Fibroblast of lung (primary cell): ENCODE measurements at regions not wholly inside any gene's neighbourhood (a gene's known extent, or its start where the extent isn't known, plus 50 kb on each side); places are given as distances from the start of the nearest gene placed in this dataset.
A peak's percentile ranks its signal among the peaks of the same experiment; 100 is the strongest.

Source experiments
- DNase-seq, 2 donors: peaks; one replicate each; pipeline versions ENCODE4 v3.0.0 to v3.0.0-alpha.2; 2010; ENCODE audit warnings: low read depth in 2 of 2
- H2AFZ ChIP-seq: 2 replicates; pipeline ENCODE4 v1.5.1; 2012; ENCODE audit warnings: low read length, control low read depth, inconsistent platforms
- H3K27ac ChIP-seq: 2 replicates; pipeline ENCODE4 v1.5.1; 2011; ENCODE audit warnings: low read length, control low read depth; ENCODE audit not compliant: insufficient read depth
- H3K27me3 ChIP-seq: 2 replicates; pipeline ENCODE4 v1.5.1; 2011; ENCODE audit warnings: mild to moderate bottlenecking, low read length; ENCODE audit not compliant: control insufficient read depth, insufficient read depth
- H3K36me3 ChIP-seq: 2 replicates; pipeline ENCODE4 v1.5.1; 2011; ENCODE audit warnings: low read length; ENCODE audit not compliant: control insufficient read depth, insufficient read depth
- H3K4me1 ChIP-seq: 2 replicates; pipeline ENCODE4 v1.5.1; 2011; ENCODE audit warnings: low read length; ENCODE audit not compliant: control insufficient read depth, insufficient read depth; ENCODE audit errors: extremely low read depth
- H3K4me2 ChIP-seq: 2 replicates; pipeline ENCODE4 v1.5.1; 2011; ENCODE audit warnings: low read length, control low read depth; ENCODE audit not compliant: insufficient read depth; ENCODE audit errors: extremely low read depth
- H3K4me3 ChIP-seq, 4 experiments: fragments of 200-600 bp in 1 of 4; sonication (generic) in 1 of 4; replicated peaks in 1 of 4; 2 replicates each; pipeline ENCODE4 v1.5.1; 2011 to 2016; ENCODE audit warnings: low read length in 4 of 4, low read depth in 3 of 4, mild to moderate bottlenecking in 3 of 4, control low read depth in 2 of 4, inconsistent platforms in 1 of 4, mixed read lengths in 1 of 4; ENCODE audit not compliant: insufficient read depth in 1 of 4; ENCODE audit errors: control extremely low read depth in 1 of 4
- H3K79me2 ChIP-seq: 2 replicates; pipeline ENCODE4 v1.5.1; 2012; ENCODE audit warnings: mild to moderate bottlenecking, low read length, inconsistent platforms; ENCODE audit not compliant: control insufficient read depth, insufficient read depth
- H3K9ac ChIP-seq: 2 replicates; pipeline ENCODE4 v1.5.1; 2011; ENCODE audit warnings: mild to moderate bottlenecking, low read length, control low read depth; ENCODE audit not compliant: insufficient read depth
- H3K9me3 ChIP-seq: 2 replicates; pipeline ENCODE4 v1.5.1; 2012; ENCODE audit warnings: low read depth, low read length; ENCODE audit not compliant: control insufficient read depth, insufficient read depth
- H4K20me1 ChIP-seq: 2 replicates; pipeline ENCODE4 v1.5.1; 2011; ENCODE audit warnings: low read length; ENCODE audit not compliant: control insufficient read depth, insufficient read depth; ENCODE audit errors: extremely low read depth
- CTCF ChIP-seq, 2 donors: IDR thresholded peaks in 1 of 2; conservative IDR thresholded peaks in 1 of 2; 1 replicate in 1 of 2; 2 replicates in 1 of 2; pipeline ENCODE4 v1.5.1; 2011 to 2012; ENCODE audit warnings: low read length in 2 of 2, control low read depth in 1 of 2, inconsistent platforms in 1 of 2, low read depth in 1 of 2, mild to moderate bottlenecking in 1 of 2
- EZH2 ChIP-seq: IDR thresholded peaks from 2 replicates; pipeline ENCODE4 v1.5.1; 2012; ENCODE audit warnings: low read length, control low read depth, mild to moderate bottlenecking; ENCODE audit errors: missing control alignments

GRCh38 chr4:14241574-14241973 lies 614.0 kb upstream of the BOD1L1 start:
- Histone ChIP-seq H2AFZ (no peak overlapping the region), H3K27me3 (no peaks in the 10 kb centered on the region), H3K79me2 (no peaks in the 10 kb centered on the region), H3K4me1 (no peaks in the 10 kb centered on the region), H3K9me3 (no peaks in the 10 kb centered on the region), H3K4me2 (no peak overlapping the region), H3K4me3 (no peak overlapping the region), H3K36me3 (no peaks in the 10 kb centered on the region), H4K20me1 (no peaks in the 10 kb centered on the region), H3K9ac (no peak overlapping the region), H3K27ac (no peak overlapping the region)
- TF ChIP-seq CTCF (conservative IDR thresholded peaks at IDR 0.05 in 1 of 2, IDR thresholded peaks at IDR 0.05 in 1 of 2; ENCODE audit: low read depth in 1 of 2, low read length in 2 of 2) (no peak), EZH2 (no peak)
- DNase-seq: peak in 1 of 2 donors; percentile 2

- no peak for TF ChIP-seq CTCF (conservative IDR thresholded peaks at IDR 0.05 in 1 of 2, IDR thresholded peaks at IDR 0.05 in 1 of 2; ENCODE audit: low read depth in 1 of 2, low read length in 2 of 2)
- Histone ChIP-seq H3K27me3 (no peaks in the 10 kb centered on the region), H3K9ac (no peak overlapping the region), H2AFZ (no peak overlapping the region), H3K79me2 (no peaks in the 10 kb centered on the region), H3K9me3 (no peaks in the 10 kb centered on the region), H4K20me1 (no peaks in the 10 kb centered on the region), H3K4me3 (no peak overlapping the region), H3K4me2 (no peak overlapping the region), H3K4me1 (no peaks in the 10 kb centered on the region), H3K27ac (no peak overlapping the region), H3K36me3 (no peaks in the 10 kb centered on the region)
- DNase-seq: no peak
Observed at GRCh38 chr4:14247767-14248166, 620.2 kb upstream of the BOD1L1 start.

- Histone ChIP-seq H3K79me2 (no peaks in the 10 kb centered on the region), H3K4me1 (no peaks in the 10 kb centered on the region), H3K27me3 (no peaks in the 10 kb centered on the region), H3K4me2 (no peak overlapping the region), H3K27ac (no peak overlapping the region), H2AFZ (no peak overlapping the region), H3K36me3 (no peaks in the 10 kb centered on the region), H3K9me3 (no peaks in the 10 kb centered on the region), H3K4me3 (no peak overlapping the region), H3K9ac (no peak overlapping the region), H4K20me1 (no peaks in the 10 kb centered on the region)
- no peak for TF ChIP-seq EZH2
- TF ChIP-seq CTCF (conservative IDR thresholded peaks at IDR 0.05 in 1 of 2, IDR thresholded peaks at IDR 0.05 in 1 of 2; ENCODE audit: low read depth in 1 of 2, low read length in 2 of 2): no peak
- no peak for DNase-seq
Observed at GRCh38 chr4:14249226-14249625, 621.7 kb upstream of the BOD1L1 start.
